GM21390 (cell line): ENCODE measurements at regions not wholly inside any gene's neighbourhood (a gene's known extent, or its start where the extent isn't known, plus 50 kb on each side); places are given as distances from the start of the nearest gene placed in this dataset.
"Not testable (repeated sequence)": the region's sequence is repeated elsewhere in the genome, so short reads cannot be mapped to it uniquely, and the experiment has no call there.

Source experiments
- ATAC-seq: cut with Tn5 transposase; IDR thresholded peaks from one replicate; pipeline ENCODE4 v1.9.1; 2021; ENCODE audit not compliant: unreplicated experiment

DNA sequence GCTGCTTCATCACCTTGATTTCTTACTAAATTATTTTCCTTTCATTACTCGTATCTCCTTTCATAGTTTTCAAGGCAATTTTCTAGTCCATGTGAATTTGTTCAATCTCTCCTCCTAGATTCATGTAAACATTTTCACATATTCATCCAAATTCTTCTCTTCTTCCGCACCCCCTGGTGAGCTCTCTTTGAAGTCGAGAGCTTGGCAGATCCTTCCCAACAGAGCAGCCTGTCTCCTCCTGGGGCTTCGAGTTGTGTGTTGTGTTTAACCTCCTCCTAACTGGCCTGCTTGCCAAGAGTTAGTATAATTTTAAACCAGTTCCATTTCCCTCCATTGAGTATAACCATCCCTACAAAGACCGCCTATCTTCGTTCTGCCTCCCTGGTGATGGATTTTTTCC, 272.4 kb upstream of the CELF2 start:
- no peak for ATAC-seq

DNA sequence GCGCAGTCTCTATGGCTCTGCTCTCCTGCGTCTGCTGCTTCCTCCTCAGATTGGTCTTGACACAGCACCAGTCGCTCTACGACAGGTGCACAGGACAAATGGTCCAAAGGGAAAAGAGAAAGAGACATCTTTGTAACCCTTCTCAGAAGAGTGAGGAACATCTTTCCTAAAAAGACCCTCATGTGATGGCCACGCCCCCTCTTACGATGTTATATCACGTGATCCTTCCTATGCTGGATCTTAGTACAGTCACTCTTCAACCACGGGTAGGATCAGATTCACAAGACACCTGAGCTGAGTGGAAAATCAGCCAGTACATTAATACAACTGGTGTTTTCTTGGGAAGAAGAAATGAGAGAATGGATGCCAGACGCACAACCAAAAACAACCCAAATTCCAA, 262.2 kb upstream of the CELF2 start:
- ATAC-seq: no peak

DNA sequence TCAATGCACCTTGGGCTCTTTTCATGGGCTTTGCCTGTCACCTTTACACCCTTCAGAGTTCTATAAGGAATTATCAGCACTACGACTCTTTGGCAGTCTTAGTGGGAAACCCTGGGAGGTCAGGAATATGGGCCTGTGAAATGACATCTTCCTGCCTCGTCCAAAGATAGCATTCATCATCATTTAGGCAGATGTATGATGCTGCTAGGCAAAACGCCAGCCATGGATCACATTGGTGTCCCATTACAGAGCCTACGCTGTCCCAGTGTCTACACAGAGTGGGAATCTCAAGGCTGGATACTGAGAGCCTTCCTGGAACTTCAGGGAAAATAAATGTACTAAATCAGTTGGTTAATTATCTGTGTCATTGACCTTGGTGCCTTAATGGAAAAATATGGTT, 259.4 kb upstream of the CELF2 start:
- no peak for ATAC-seq

DNA sequence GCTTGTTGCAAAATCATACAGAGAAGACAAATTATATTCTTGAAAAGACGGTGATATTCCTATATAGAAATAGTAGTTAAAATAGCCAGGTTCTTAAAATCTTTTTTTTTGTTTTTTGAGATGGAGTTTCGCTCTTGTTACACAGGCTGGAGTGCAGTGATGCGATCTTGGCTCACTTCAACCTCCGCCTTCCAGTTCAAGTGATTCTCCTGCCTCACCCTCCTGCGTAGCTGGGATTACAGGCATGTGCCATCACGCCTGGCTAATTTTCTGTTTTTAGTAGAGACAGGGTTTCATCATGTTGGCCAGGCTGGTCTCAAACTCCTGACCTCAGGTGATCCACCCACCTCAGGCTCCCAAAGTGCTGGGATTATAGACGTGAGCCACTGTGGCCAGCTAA, 257.9 kb upstream of the CELF2 start:
- ATAC-seq: not testable (repeated sequence)

DNA sequence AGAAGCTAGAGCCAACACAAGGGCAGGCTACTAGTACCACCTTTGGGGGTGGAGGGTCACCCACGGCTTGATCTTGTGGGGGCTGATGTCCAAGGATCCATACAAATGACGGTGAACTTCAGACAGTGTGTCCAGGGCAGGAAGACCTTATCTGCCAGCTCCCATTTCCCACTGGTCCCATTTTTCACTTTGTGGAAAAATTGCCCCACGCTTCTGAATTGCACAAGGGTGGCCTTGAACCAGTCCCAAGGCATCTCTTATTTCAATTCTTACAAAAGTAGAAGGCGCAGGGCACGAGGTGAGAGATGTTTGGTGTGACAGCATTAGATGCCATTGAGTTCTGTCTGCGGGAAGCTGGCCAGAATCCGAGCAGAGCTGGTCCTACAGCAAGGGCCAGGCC, 252.7 kb upstream of the CELF2 start:
- ATAC-seq: no peak

DNA sequence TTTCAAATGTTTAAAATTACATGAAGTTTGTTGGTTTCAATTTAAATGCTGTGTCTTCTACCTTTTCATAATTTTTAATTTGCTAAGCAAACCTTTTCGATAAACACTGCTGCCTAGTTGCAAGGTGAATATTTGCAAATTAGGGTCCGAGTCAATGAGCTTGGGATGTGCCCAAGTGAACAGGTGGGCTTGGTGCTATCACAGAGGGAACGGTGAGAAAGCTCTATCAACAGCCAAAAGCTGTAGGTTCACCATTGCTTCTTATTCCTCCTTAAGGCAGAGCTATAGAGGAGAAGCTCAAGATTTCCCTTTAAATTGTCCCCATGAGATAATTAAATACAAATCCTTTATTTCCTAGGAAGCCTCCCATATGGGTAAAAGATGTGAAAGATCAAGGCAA, 245.3 kb upstream of the CELF2 start:
- no peak for ATAC-seq

DNA sequence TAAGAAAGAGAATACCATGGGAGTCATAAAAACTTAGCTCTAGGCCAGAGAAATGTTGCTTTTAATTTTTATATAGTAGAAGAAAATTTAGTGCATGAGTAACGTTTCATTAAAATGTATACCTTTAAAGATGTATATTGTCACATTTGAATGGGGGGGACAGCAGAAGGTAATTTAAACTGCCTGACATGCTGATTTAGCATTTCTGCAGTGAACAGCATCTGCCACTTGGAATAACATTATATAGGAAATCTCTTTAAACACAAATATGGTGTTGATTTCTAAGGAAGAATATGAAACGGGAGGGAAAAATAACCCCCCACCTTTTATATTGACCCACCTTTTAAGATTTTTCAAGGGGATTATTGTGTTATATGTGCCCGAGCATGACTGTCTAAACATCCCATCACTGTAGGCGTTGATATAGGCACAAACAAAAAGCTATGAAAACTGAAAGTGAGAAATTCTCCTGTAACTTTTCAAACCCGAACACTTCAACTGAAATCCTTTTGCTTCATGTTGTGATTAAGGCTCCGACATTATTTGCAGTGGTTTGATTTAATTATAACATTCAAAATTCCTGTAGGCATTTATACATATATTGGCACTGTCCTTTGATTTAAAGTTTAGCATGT, 244.7 kb upstream of the CELF2 start:
- ATAC-seq: no peak

DNA sequence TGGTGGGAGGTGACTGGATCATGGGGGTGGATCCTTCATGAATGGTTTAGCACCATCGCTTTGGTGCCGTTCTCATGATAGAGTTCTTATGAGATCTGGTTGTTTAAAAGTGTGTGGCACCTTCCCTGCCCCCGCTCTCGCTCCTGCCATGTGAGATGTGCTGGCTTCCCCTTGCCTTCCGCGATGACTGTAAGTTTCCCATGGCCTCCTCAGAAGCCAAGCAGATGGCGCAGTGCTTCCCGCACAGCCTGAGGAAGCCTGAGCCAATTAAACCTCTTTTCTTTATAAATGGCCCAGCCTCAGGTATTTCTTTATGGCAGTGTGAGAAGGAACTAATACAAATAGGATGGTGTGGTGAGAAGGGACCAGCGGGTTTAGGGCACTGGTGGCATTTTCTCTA, 243.3 kb upstream of the CELF2 start:
- ATAC-seq: no peak

DNA sequence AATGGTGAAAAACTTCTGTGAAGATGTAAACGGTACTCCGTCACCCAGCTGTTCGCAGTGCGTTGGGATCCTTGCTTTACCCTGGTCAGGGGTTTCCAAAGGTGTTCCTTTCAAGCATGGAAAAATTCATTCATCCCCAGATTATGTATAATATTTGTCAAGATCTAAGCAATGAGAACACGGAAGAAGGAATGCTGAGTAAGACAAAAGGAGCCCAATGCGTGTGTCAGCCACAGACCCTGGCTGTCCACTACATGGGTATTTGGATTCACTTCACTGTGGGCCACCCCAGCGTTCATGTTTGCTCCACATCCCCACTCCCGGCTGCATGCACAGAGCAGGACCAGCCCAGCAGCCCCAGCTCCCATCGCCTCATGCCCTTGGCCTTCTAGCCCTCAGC, 241.3 kb upstream of the CELF2 start:
- ATAC-seq: no peak

DNA sequence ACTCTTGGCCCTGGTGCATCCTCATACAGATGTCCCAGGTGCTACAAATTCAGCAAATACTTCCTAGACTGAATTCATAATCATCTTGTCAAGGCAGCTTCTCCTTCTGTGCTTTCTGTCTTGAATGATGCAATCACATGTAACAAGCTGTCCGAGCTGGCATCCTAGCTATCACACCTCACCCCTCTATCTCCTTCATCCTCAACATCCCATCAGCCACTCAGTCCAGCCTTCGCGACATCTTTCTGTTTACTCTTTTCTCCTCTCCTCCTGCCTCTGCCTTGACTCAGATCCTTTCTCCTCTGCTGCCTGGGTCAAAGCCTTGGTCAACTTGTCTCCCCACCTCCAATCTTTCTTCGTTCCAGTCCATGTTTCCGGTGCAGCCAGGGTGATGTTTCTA, 240.4 kb upstream of the CELF2 start:
- no peak for ATAC-seq

DNA sequence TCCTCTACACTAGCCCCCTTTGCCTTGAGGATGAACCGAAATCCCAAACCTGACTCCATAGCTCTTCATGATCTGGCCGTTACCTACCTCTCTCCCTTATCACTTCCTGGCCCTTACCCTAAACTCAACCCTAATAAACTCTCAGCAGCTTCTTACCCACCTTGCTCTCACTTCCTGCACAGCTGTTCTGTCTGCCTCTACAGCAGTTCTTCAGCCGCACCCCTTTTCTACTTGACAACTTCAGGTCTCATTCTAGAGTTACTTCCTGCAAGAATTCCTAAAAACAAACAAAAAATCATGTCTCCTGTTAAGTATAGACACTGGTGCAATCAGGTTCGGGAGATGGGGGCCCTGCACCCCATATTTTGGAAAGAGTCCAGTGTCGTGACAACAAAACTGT, 239.9 kb upstream of the CELF2 start:
- no peak for ATAC-seq

DNA sequence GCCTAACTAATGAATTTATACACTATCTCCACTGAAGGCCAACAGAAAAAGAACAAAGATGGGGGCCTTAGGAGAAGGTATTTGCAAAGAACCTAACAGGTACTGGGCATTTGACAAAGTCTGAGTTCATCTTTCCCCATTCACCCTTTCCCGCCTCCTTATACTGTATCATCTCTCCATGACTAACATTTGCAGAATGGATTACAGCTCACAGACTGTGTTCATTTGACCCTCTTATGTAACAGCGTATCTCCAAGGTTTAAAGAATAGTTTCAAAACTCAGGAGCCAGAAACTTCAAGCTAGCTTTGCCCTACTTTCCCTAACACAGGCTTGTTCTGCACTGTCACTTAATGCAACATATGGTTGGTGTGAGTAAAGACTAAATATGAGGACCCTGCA, 238.7 kb upstream of the CELF2 start:
- no peak for ATAC-seq

DNA sequence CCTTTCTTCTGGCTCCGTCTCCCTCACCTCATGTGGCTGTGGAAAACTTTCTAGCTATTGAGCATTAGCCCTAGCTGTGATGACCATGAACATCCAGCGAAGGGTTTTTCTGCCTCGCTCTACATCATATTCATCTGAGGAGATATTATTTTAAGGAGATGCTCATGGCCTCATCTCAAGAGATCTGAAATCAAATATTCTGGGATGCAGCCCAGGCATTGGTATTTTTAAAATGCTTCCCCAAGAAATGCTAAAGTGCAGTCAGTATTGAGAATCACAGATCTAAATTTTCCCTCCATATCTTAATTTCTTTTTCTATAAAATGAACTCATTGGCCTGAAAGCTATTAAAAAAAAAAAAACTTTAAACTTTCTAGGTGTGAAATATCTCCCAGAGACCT, 238.2 kb upstream of the CELF2 start:
- no peak for ATAC-seq

DNA sequence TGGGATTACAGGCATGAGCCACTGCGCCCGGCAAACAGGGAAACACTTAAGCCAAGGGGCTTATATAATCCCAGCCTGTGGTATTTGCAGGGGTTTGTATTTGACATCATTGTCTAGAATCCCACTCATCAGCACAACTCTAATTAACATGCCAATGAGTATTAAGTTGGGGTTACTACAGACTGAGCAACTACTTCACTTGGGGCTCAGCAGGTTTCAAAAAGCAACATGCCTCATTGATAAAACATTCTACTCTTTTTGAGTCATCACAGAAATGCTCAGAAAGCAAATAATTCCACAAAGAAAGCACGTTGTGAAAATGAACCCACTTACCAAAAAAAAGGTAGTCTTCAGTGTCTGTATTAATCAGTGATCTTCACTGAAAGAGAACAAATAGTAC, 236.9 kb upstream of the CELF2 start:
- ATAC-seq: no peak

DNA sequence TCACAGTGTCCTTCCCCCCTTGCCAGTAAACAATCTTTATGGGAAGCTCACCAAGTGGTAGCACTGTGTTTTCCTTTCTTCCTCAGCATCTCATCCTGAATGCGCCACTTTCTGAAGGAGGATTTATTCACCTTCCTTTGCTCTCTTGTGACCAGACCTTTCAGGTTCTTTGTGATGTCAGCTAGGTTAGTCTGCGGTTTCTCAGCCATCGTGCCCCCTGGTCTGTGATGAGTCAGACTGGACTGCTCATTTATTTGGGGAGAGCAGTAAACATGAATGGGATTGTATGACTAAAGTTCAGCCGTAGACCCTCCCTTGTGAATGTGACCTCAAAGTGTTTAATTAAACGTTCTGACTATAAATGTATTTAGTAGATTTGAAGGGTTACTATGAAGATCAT, 235.1 kb upstream of the CELF2 start:
- no peak for ATAC-seq

DNA sequence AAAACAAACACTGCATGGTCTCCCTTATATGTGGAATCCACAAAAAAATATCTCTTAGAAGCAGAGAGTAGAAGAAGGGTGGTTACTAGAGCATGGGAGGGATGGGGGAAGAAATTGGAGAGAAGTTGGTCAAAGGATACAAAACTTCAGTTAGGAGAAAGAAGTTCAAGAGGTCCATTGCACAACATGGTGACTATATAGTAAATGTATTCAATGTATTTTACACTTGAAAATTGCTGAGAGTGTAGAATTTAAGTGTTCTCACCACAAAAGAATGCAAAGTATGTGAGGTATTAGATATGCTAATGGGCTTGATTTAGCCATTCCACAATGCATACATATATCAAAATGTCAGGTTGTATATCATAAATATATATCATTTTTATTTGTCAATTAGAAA, 232.0 kb upstream of the CELF2 start:
- no peak for ATAC-seq

DNA sequence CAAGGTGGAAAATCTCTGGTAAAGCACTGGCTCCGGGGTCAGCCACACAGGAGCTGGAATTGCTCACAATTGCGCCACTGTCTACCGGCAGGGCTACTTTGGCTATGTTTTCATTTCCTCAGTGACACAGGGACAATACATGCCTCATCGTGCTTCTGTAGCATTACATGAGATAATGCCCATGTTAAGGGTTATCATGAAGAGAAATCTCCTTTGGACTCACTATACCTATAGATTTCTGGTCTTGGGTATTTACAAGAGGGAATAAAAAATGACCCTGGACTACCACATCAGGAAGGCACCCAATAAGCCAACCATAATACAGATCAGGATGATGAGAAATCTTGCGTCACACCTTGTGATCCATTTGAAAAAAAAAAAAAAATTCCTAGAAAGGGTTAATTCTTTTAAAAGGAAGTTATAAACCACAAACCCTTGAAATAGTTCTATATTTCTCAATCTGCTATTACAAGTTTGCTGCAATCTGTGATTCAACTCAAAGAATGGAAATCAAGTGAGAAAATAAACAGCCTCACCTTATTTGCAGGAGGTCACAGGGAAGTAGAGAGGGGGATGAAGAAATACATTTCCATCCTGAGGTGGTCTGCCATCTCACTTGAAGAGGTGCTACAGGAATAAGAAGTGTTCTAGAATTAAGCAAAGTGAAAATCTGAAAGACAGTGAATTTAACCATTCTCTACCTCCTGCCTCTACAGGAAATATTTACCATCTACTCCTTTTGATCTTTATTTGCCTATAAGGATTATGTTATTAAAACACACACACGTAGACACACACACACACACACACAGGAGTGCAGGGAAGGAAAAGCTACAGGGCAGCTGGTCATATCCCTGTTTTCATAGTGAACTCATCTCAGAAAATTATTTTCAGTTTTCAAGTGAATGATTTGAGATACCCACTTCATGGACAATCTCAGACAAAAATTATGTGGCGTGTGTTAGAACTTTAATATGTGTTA, 231.3 kb upstream of the CELF2 start:
- ATAC-seq: no peak

DNA sequence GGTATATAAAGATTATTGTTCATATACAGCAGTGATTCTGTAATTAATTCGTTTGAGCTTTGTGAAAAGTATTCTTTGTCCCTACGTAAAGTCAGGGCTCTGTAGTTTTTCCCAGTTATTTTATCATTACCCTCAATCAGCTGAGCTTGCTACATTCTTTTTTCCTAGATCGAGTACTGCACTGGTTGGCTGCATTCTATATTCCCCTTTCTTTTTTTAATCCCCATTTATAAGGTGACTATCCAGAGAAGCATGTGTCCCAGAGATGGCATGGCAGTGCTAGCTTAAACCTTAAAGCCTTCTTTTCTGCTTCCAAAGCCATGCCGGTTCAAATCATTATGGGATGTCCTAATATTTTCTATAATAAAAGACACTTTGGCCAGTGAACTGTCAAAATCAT, 230.1 kb upstream of the CELF2 start:
- ATAC-seq: no peak

DNA sequence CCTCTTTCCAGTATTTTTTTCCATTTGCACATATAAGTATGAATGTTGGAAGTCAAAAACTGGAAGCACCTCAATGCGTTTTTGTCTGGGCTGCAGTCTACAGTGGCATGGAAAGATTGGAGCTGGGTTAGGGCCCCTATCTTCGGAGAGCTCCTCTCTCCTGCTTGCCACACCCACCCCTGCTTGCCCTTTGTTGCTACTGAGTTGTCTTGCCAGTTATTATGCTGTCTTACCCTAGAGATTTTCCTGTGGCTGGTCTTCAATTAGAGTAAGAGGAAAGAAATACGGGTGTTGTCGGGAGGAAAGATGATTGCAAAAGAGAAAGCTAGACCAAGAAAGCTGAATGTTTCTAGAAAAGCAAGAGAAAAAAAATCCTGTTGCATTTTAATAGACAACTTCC, 228.9 kb upstream of the CELF2 start:
- no peak for ATAC-seq

DNA sequence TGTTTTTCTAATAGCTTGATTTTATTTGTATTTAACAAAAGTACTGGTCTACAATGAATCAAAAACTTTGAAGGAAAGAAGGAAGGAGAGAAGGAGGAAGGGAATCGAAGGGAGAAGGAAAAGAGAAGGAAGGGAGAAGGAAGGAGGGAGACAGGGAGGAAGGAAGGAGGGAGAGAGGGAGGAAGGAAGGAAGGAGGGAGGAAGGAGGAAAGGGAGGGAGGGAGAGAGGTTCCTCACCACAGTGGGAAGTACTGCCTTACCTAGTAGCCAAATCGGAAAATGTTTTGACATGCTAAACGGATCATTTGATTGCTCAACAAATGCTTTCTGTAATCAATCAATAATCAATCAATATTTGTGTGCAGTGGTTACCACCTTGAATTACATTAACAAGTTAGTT, 225.8 kb upstream of the CELF2 start:
- ATAC-seq: no peak

DNA sequence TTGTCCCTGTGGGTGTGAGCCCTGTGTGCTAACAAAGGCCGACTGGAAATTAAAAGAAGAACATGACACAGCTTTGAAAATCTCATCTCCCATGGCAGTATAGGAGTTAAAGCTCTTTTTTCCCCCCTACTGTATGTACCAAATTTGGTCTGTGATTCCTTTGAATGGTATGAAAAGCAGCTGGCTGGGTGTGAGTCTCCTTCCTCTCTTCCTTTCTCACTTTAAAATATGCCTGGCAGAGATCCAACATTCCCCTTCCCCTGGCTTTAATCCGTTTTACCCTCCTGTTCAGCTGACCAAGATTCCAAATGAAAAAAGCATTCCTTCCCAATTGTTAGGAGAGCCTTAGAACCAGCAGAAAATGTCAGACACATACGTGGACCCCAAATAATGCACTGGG, 225.0 kb upstream of the CELF2 start:
- ATAC-seq: no peak

DNA sequence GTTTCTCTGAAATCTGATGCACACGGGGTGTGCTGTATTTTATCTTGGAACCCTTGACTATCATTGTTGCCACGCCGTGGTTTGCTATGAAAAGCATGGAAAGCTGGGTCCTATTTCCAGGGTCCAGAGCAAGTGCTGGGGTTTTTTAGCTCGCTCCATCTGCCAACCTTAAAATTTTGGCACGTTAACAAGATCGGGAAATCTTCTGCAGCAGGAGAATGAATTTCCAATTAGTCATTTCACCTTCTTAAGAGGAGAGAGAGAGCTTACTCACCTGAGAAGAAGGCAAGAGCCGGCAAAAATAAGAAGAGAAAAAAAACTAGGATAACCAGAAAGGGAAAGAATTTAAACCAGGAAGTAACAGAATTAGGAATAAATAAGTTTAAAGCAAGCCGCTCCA, 223.6 kb upstream of the CELF2 start:
- no peak for ATAC-seq

DNA sequence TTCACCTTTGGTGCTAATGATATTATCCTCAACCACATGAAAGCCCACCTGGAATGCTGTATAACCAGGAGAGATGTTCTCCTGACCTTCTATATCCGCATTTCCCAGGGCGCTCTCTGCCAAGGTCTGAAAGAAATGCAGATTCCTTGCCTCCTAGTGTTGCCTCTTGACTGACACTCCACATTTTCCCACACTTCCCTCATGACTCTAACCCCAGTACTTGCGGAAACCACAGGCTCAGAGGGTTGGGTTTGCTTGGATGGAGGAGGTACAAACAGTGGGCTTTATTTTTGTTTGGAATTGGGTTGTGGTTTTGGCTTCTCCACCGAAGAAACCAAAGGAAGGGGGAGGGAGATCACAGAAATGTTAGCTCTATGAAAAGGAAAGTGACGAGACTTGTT, 222.9 kb upstream of the CELF2 start:
- ATAC-seq: no peak
